ENCODE measurements at regions not wholly inside any gene's neighbourhood (a gene's known extent, or its start where the extent isn't known, plus 50 kb on each side); places are given as distances from the start of the nearest gene placed in this dataset.

DNA sequence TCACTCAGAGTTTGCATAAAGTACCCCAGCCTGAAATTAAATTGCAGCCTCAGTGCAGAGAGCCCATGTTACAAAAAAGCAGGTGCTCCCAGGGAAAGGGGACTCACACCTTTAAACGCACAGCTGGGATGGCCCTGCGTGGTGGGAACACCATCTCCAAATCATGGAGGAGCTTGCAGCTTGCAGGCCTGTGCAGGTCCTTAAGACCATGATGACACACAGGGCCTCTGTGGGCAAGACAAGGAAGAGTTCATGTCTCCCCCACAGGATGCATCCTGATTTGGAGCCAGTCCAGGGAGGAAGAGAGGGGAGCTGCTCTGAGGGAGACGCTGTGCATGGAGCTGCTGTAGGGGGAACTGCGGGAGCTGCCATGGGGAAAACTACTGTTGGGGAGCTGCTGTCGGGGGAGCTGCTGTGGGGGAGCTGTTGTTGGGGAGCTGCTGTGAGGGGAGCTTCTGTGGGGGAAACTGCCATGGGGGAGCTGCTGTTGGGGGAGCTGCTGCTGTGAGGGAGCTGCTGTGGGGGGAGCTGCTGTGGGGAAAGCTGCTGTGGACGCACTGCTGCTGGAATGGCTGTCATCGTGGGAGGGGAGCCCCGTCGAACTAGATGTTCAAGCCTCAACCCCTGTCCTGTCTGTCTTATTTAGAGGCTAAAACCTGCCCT is 113.9 kb downstream of the MATN1 start:
- no peak for DNase-seq (ENCODE audit: low read depth)

DNA sequence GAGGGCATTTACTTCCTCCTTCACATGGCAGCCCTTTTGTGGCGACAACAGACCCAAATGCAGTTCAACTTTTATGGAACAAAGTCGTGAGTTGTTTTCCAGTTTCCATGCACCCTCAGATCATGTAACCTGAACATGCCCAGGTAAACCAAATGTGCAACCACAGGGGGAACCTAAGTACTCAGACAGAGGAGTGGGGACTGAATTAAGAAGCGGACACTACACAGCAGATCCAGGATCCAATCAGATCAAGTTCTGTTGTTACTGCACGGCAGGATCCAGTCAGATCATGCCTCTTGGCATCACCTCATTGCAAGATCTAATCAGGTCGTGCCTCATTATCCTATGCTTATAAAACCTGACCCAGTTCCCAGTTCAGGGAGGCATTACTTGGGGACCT is 115.7 kb downstream of the MATN1 start:
- no peak for DNase-seq (ENCODE audit: low read depth)

DNA sequence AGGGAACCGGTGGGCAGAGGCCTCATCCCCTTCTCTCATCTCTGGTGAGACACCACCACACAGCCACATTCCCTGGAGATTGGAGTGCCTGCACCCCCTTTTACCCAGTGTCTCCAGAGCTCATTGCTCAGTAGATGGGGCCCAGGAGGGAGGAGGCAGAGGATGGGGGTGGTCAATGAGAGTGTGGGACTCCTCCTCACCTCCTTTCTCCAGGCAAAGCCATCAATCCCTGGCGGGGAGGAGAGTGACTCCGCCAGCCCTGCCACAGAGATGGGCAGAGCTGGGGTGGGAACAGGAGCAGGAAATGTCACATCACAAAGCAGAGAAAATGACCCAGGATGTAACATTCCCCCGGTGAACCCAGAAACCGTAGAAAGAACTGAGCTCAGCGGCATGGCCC is 117.2 kb downstream of the MATN1 start:
- DNase-seq (ENCODE audit: low read depth): no peak

DNA sequence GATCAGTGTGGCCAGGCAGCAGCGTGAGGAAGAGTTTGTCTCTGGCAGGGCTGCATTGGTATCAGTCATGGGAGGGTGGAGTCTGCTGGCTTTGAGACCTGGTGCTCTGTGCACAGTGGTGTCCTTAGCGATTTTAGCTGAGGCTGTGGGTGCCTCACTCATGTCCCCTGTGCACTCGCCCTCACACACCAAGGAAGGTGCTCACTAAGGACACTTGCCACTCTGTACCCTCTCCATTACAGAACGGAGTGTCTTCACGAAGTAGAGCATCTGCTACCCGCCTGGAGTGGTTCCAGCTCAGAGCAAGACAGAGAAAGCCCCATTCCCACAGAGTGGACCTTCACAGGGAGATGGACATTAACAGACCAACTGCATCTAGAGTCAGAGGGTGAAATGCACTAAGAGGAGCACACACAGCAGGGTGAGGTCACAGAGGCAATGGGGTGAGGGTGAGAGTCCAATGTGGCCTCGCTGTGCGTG is 117.9 kb downstream of the MATN1 start:
- no peak for DNase-seq (ENCODE audit: low read depth)

DNA sequence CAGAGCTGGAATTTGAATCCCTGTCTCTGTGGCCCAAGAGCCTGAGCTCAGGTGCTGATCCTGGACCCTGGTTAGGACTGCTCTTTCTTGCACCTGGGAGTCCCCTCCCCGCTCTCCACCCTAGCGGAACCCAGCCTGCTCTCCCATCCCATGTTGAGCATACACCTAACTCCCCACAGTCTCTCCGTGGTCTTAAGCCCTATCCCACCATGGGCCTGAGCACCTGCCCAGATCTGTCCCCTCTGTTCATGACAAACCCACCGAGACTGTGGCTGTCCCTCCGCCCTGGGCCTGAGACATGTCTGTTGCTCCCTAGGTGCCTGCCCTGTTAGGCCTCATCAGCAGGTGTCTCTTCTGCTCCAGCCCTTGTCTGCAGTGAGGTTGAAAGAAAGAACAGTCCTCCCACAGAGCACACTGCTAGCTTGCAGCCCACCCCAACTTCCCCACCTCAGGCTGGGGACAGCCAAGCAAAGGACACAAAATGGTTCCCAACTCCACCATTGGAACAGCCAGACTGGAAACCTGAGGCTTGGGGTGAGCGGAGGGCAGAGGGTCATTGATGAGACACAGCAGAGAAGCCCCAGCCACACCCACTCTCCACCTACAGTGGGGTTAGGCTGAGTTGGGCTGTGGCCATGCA is 118.5 kb downstream of the MATN1 start:
- DNase-seq (ENCODE audit: low read depth): no peak

DNA sequence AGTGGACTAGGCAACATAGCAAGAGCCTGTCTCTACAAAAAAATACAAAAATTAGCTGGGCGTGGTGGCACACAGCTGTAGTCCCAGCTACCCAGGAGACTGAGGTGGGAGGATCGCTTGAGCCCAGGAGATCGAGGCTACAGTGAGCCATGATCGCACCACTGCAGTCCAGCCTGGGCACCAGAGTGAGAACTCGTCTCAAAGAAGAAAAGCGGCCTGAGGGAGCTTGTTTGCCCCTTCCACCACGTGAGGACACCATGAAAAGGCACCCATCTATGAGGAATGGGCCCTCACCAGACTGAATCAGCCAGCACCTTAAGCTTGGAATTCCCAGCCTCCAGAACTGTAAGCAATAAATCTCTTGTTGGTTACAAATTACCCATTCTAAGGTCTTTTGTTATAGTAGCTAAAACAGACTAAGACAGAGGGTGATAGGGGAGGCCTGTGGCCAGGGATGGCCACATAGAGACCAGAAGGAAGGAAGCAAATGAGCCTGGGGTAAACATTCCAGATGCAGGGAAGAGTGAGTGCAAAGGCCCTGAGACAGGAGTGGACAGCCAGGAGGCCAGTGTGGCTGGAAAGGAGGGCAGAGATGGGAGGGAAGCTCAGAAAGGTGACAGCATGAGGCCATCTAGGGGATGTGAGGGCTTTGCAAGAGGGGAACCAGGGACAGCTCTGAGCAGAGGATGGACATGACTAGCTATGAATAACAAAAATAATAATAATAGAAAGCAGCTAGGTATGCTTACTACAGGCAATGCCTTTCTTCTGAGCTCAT is 120.1 kb downstream of the MATN1 start:
- no peak for DNase-seq (ENCODE audit: low read depth)

DNA sequence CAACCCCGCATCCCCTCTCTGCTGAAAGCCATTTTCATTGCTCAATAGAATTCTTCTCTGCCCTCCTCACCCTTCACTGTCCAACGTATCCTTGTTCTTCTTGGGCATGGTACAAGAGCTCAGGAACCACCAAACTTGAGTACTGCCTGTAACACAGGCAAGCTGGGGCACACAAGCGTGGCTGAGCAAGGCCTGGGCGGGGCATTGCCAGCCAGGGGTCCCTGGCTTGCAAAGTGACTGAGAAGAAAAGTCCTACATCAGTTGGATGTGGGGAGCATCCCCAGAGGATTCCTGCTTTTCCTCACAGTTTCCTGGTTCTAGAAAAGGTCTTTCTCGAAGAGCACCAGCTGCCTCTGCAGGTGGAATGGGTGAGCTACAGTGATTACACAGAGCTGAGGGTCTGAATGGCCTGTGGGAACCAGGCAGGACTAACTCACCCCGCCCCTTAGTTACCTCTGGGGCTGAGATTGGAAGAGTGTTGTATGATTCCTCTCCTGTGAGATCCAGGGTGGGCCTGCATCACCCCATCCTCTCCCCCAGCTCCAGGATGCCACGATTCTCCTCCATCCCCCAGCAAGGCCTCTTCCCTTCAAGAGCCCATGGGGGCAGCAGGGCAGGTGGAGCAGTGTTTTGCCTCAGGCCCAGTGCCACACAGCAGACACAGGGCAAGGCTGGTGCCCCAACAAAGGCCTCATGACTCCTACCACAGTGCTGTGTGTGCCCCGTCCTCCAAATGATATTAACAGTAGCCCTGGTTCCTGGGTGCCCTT is 121.9 kb downstream of the MATN1 start:
- no peak for DNase-seq (ENCODE audit: low read depth)

DNA sequence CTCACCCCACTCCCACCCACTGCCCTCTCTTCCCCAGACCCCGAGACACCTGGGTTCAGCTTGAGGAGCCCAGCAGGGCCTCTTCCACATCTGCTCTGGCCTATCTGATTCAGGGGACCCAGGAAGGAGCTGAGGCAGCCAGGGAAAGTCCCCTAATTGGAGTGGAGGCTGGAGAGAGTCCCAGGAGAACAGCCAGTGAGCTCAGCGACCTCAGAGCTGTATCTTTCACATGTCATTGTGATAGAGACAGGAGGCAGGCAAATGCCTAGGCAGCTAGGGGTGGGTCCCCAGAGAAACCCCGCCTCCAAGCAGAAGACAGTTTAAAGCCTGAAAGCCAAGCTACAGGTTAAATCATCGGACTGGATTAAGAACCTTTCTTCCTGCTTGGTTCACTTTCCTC is 122.7 kb downstream of the MATN1 start:
- DNase-seq (ENCODE audit: low read depth): peak; percentile 7

DNA sequence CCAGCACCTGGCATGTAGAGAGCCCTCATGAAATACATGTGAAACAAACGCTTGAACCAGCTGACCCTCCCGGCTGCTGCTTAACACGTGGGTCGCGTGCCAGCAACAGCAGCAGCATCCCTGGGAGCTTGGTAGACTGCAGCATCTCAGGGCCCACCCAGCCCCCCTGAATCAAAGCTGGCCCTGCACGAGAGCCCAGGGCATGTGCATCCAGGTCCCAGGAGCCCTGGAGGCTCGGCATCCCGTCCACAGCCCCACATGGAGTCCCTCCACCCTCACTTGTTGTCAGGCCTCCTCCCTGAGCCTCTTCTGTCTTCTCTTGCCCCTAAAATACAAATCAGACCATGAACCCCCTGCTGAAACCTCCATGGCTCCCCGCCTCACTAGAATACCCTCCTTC is 123.1 kb downstream of the MATN1 start:
- DNase-seq (ENCODE audit: low read depth): no peak

DNA sequence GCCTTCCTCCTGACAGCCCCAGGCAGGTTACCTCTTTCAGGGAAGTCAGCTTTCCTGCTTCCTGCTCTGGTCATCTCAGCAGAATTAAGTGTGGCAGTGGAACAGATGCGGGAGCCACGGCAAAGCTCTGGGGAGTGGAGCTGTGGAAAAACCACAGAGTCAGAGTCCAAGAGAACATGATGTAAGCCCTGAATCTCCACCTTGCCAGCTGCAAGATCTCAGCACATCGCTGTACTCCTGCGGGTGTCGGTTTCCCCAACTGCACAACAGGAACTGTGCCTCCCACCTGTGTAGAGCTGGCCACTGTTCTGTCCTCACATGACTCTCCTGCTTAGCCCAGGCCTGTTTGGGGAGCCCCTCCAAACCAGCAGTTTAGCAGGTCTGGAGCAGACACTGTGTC is 123.7 kb downstream of the MATN1 start:
- no peak for DNase-seq (ENCODE audit: low read depth)

DNA sequence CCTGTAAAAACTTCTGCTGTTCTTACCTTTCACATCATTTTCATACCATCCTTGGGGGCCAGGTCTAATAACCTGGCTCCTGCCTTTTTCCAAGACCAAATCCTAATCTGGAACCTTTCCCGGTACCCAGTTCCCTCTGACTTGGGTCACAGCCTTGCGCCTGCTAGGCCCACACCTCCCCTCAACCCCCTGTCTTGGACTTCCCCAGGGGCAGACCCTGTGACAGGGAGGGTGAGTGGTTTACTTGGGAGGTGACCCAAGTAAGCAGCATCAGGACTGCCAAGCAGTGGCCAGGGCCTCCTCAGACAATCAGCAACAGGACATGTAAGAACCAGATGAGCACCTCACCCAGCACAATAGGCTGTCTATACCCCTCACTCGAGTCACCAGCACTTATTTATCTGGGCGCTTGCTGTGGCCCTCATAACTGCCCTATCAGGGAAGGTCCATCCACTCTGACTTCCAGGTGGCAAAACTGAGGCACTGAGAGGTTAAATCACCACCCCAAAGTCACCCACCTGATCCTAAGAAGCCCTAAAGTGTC is 124.7 kb downstream of the MATN1 start:
- DNase-seq (ENCODE audit: low read depth): no peak

DNA sequence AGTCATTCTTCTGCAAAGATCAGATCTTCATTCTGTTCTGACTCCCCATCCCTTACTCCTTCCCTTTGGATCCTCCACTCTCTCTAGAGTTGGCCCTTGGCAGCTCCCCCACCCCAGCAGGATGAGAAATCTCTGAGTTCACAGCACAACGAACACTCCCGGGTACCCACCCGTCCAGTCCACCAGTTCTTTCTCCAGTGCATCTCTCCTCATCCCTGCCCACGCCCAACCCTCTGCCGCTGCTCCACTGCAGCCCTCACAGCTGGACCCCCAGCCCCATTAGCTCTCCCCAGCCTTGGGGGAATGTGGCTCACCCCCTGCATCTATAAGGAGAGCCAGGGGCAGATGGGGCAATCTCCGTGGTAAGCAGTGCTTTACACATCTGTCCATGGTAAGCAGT is 125.7 kb downstream of the MATN1 start:
- no peak for DNase-seq (ENCODE audit: low read depth)

DNA sequence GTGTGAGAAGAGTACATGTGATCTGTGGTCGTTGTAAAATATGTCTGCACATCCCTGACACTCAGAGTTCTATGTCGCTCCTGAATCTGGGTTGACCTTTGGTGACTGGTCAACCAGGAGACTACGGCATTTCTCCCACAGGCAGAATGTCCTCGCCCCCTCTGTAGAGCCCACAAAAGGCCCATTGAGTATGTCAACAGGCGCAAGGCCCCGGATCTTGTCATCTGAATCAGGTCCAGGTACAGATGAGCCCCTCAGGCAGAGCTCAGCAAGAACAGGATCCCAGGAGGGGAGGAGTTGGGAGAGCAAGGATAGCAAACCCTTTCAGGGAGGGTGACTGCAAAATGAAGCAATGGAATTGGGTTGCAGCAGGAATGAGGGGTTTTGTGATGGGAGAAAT is 126.5 kb downstream of the MATN1 start:
- no peak for DNase-seq (ENCODE audit: low read depth)

DNA sequence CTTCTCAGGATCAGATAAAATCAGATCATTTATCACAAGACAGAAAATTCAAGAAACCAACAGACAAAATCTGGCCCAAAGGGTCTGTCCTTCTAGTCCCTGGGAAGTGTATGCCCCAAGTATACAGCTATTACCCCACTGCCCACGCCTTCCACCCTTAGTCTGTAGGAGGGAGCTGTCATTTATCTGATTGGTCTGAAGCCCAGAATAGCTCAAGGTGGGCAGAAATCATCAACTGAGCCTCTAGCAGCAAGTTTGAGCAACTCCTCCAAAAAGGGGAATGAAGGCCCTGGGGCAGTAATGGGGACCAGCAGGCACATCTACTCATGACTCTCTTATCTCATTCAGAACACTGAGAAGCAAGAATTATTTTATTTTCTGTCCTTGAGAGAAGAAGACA is 126.9 kb downstream of the MATN1 start:
- DNase-seq (ENCODE audit: low read depth): no peak

DNA sequence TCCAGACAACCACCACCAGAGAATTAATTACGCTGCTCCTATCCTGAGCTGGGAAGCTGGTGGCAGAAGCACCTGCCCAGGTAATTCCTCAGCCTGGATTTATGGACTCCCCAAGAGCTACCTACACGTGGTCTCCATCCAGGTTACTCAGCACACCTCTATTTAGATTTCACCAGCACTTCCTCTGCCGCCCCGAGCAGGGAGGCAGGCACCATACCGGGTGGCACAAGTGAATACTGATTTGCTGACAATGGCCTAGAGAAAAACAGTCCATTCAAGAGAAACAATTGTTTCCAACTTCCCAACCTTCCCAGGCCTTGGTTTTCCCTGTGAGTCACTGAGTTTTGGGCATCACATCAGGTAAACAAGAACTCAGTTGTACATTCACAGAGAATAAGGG is 134.3 kb downstream of the MATN1 start:
- DNase-seq (ENCODE audit: low read depth): no peak

DNA sequence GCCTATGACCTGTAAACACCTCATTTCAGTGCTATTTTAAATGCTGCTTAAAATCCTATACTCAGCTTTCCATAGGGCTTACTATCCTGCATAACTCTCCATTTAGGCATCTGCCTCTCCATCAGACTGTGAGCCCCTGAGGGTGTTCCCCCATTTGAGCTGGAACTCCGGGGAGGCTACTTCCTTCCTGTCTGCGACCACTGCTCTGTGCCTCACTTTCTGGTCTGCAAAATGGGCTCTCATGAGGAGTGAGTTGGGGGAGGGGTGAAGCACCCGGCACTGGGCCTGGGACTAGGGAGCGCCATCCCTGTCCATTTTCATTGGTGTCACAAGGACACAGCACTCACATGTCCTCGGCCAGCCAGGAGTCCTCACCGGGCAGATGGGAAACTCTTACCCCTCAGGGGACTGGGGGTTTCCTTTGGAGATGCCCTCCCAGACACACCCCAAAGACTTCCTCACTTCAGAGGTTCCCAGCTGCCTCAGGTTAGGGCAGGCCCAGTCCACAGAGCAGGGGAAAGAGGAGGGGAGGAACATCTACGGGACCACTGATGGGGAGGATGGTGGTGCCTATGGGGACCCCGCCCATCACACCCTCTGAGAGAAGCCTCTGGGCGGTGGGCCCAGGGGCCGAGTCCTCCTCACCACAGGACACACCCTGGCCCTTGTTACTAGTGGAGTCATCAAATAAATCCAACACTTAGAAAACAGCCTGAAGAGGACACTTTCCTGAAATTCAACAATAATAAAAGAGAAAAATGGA is 134.9 kb downstream of the MATN1 start:
- no peak for DNase-seq (ENCODE audit: low read depth)

DNA sequence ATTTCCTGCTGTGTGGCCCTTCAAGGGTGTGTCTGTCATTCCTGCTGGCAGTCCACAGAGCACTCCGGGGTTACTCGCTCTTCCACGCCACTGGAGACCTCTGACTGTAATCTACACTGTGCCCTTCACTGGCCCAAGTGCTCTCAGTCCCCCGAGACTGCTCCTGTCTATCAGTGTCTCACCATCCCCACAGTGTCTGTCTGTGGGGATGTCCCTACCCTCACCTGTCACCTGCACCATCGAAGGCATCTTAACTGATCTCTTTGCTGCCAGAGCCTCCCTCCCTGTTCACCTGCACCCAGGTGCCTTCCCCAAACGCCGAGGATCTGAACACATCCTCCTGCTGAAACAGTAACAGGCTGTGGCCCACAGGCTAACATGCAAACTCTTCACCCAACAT is 136.7 kb downstream of the MATN1 start:
- DNase-seq (ENCODE audit: low read depth): no peak

DNA sequence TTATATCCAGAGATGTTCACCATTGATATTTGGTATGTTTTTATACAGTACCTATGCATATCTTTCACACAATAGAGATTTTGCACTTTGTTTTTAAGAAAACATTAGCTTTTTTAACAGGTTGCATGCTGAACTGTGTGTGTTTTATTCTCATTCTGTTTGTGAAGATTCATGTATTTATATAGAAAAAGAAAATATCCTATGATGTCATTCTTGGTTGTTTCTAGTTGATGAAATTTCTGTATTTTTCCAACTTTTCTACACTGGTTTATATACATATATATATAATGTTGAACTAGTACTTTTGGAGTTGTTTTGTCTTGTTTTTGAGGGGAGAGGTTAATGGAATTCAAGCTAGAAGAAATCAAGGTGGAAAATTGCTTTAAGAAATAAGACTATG is 143.8 kb downstream of the MATN1 start:
- DNase-seq (ENCODE audit: low read depth): no peak

DNA sequence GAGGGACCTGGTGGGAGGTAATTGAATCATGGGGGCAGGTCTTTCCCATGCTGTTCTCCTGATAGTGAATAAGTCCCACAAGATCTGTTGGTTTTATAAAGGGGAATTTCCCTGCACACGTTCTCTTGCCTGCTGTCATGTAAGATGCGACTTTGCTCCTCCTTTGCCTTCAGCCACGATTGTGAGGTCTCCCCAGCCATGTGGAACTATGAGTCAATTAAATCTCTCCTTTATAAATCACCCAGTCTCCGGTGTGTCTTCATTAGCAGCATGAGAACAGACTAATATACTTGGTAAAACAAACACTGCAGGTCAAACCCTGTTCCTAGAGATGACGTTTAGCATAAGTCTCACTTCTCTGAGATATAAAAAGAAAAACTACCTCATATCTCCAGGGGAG is 148.3 kb downstream of the MATN1 start:
- no peak for DNase-seq (ENCODE audit: low read depth)

DNA sequence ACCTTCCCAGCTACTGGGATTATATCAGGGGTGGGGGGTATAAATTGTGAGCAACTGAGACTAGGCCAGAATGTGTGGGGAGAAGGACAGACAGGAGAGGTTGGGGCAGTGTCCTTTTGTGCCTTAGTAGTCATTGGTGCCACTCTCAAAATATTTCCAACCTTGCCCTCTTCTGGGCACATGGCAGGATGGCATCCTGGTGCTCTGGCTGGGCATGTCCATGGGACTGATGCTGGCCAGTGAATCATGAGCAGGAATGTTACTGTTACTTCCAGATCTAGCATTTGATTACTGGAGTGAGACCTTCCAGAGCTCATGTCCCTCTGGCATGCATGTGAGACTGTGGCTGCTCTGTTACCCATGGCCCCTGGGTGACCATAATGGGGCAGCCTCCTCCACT is 151.2 kb downstream of the MATN1 start:
- no peak for DNase-seq (ENCODE audit: low read depth)

DNA sequence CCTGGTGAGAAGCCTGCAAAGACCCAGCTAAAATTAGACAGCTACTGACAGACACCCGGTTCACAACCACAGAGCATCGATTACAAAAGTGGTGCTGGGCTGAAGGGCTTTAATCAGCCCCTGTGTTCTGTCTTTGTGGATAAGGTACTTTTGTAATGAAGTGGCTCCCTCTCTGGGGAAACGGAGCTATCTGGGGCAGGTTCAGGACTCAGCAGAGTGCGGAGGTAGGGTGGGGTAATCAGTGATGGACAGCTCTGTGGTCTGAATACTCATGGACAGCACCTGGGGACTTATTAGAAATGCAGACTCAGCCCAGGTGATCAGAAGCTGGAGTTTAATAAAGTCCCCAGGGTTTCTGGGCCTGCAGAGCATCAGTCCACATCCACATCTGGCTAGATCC is 152.0 kb downstream of the MATN1 start:
- no peak for DNase-seq (ENCODE audit: low read depth)
